NB4 (cell line): ENCODE measurements at regions not wholly inside any gene's neighbourhood (a gene's known extent, or its start where the extent isn't known, plus 50 kb on each side); places are given as distances from the start of the nearest gene placed in this dataset.
"Not testable (repeated sequence)": the region's sequence is repeated elsewhere in the genome, so short reads cannot be mapped to it uniquely, and the experiment has no call there.

Experiments used
- DNase-seq: peaks from one replicate; pipeline ENCODE4 v3.0.0; 2010; ENCODE audit warnings: low read depth
- H3K4me3 ChIP-seq: one replicate; pipeline ENCODE4 v1.5.1; 2011; ENCODE audit warnings: mild to moderate bottlenecking, low read depth, low read length, moderate library complexity
- MYC ChIP-seq: IDR thresholded peaks from 2 replicates; pipeline ENCODE4 v1.6.1; 2011; ENCODE audit warnings: low read depth, low read length
- POLR2A ChIP-seq: IDR thresholded peaks from 2 replicates; pipeline ENCODE4 v1.6.1; 2011; ENCODE audit warnings: mild to moderate bottlenecking; ENCODE audit not compliant: insufficient read length; ENCODE audit errors: extremely low read depth
- TF ChIP-seq, protein P1 (sequence below): IDR thresholded peaks from one replicate; pipeline ENCODE4 v1.5.1; 2012; ENCODE audit warnings: low read depth, low read length
- TF ChIP-seq, protein P2 (sequence below): IDR thresholded peaks from 2 replicates; pipeline ENCODE4 v1.6.1; 2011; ENCODE audit warnings: low read depth, low read length

DNA sequence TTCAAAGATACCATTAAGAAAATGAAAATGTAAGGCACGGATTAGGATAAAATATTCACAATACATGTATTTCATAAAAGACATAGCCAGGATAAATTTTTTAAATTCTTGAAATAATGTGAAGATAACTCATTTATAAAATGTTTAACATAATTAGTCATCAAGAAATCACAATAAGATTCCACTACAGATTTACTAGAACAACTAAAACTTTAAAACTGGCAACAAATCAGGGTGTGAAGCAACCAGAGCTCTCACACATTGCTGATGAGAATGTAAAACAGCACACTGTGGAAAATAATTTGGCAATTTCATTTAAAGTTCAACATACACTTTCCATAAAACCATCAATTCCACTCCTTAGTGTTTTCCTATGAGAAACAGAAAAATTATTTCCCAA is 89.6 kb upstream of the UBE2E3 start:
- TF ChIP-seq POLR2A (no peak), MYC (no peak)
- TF ChIP-seq, protein P1, sequence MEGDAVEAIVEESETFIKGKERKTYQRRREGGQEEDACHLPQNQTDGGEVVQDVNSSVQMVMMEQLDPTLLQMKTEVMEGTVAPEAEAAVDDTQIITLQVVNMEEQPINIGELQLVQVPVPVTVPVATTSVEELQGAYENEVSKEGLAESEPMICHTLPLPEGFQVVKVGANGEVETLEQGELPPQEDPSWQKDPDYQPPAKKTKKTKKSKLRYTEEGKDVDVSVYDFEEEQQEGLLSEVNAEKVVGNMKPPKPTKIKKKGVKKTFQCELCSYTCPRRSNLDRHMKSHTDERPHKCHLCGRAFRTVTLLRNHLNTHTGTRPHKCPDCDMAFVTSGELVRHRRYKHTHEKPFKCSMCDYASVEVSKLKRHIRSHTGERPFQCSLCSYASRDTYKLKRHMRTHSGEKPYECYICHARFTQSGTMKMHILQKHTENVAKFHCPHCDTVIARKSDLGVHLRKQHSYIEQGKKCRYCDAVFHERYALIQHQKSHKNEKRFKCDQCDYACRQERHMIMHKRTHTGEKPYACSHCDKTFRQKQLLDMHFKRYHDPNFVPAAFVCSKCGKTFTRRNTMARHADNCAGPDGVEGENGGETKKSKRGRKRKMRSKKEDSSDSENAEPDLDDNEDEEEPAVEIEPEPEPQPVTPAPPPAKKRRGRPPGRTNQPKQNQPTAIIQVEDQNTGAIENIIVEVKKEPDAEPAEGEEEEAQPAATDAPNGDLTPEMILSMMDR, result no peak
- TF ChIP-seq, protein P2, sequence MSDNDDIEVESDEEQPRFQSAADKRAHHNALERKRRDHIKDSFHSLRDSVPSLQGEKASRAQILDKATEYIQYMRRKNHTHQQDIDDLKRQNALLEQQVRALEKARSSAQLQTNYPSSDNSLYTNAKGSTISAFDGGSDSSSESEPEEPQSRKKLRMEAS, result no peak
- DNase-seq, result no peak
- H3K4me3 ChIP-seq, result no peak overlapping the region

DNA sequence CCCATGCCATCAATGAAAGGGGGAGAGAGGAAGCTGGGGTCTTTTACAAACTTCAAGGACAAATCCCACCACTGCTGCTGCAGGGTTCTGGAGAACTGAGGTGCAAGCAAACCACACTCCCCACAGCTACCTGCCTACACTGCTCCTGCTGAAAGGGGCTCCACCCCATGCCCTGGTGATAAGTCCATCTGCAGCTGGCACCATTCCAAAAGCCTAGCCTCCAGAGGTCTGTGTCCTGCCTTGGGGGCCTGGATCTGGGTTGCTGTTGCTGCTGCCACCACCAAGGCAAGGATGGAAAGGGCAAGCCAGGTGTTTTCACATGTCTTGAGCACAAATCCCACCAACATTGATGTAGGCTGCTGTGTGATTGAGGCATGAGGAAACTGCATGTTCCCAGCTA is 97.4 kb upstream of the UBE2E3 start:
- no peak for DNase-seq
- H3K4me3 ChIP-seq, result no peak overlapping the region
- no peak for TF ChIP-seq MYC
- TF ChIP-seq, protein P1, result no peak
- TF ChIP-seq, protein P2, result no peak

DNA sequence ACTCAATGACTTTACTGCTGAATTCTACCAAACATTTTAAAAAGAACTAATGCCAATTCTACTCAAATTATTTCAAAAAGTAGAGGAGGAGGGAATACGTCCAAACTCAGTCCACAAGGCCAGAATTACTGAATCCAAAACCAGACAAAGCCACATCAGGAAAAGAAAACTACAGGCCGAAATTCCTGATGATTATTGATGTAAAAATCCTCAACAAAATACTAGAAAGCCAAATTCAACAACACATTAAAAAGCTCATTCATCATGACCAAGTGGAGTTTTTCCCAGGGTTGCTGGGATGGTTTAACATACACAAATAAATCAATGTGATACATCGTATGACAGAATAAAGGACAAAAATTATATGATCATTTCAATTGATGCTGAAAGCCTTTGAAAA is 103.9 kb upstream of the UBE2E3 start:
- no peak overlapping the region for H3K4me3 ChIP-seq
- no peak for DNase-seq
- TF ChIP-seq, protein P1, result no peak

DNA sequence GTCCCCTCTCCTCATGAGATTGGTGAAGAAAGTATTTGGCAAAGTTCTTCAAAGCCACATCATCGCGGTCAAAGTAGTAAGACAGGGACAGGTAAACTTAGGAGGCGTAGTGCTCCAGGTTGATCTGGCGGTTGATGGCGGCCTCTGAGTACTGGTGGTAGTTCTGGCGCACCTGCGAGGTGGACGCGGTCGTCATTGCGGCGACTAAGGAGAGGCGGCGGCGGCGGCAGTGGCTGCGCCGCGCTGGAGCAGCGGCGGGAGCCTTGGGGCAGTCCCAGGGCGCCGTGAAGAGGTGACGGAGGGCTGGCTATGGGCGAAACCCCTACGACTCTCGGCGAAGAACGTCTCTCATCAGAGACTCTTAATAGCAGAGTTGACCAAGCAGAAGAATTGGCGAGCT is 107.2 kb upstream of the UBE2E3 start:
- DNase-seq, result no peak
- H3K4me3 ChIP-seq, result no peak overlapping the region
- TF ChIP-seq, protein P2, result no peak
- TF ChIP-seq MYC, result no peak
- TF ChIP-seq, protein P1, result no peak
- no peak for TF ChIP-seq POLR2A

DNA sequence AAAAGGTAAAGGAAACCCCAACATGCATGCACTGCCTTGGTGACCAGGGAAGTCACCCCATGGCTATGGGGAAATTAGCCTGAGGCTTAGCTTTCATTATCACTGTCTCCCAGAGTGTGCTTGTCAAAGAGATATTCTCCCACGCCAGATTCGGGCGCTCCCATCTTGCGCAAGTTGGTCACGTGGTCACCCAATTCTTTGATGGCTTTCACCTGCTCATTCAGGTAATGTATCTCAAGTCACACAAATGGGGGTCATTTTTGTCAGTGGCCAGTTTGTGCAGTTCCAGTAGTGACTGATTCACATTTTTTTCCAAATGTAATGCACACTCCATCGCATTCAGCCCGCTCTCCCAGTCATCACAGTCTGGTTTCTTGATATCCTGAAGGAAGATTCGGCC is 107.6 kb upstream of the UBE2E3 start:
- DNase-seq, H3K4me3 ChIP-seq: not testable (repeated sequence)

DNA sequence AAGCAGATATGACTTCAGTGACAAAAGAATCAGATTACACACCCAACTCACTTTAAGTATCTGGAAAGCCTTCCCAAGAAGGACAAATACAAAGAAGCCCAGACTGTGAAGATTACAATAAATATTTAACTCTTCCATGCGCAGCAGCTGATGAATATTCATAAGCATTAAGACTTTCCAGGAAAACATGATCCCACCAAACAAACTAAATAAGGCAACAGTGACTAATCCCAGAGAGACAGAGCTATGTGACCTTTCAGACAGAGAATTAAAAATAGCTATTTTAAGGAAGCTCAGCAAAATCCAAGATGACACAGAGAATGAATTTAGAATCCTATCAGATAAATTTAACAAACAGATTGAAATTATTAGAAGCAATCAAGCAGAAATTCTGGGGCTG is 108.2 kb upstream of the UBE2E3 start:
- no peak overlapping the region for H3K4me3 ChIP-seq
- TF ChIP-seq, protein P1, result no peak
- no peak for TF ChIP-seq POLR2A
- TF ChIP-seq MYC, result no peak
- TF ChIP-seq, protein P2, result no peak
- DNase-seq, result no peak

DNA sequence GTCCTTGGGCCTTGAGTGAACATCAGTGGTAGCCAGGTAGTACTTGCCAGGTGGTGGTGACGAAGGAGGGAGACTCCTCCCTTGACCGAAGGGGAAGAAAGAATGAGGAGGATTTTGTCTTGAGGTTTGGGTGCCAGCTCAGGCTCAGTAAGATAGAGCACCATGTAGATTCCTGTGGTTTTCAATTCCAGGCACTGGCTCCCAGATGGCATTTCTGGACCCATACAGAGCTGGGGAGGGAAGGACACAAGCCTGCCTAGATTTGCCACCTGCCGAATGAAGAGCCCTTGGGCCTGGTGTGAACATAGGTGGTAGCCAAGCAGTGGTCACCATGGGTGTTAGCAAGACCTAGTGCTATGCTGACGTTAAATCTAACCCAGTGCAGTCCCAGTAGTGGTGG is 108.8 kb upstream of the UBE2E3 start:
- DNase-seq, result no peak
- TF ChIP-seq, protein P2, result no peak
- no peak for TF ChIP-seq POLR2A
- H3K4me3 ChIP-seq, result no peak overlapping the region
